ENCODE measurements at regions not wholly inside any gene's neighbourhood (a gene's known extent, or its start where the extent isn't known, plus 50 kb on each side); places are given as distances from the start of the nearest gene placed in this dataset.

DNA sequence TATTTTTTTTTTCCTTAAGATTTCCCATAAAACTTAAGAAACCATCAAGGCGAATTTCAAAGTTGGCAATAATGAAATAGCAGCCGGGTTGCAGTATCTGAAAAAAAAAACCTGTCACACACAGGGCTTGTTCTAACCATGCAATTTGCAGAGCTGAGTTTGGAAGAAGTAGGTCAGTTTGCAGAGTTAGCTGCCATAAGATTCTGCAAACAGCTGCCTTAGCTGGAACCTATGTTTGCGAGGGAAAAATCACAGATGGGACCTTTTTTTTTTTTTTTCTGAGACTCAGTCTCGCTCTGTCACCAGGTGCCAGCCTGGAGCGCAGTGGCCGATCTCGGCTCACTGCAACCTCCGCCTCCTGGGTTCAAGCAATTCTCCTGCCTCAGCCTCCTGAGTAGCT is 98.5 kb upstream of the HS3ST4 start:
- Histone ChIP-seq H3K4me3 (ENCODE audit: low read length) (no peak overlapping the region), H3K36me3 (ENCODE audit: control insufficient read depth, insufficient read depth, low read length) (no peaks in the 10 kb centered on the region), H3K9me3 (ENCODE audit: control insufficient read depth, insufficient read depth, low read length) (no peaks in the 10 kb centered on the region), H3K4me1 (ENCODE audit: control insufficient read depth, insufficient read depth, low read length) (no peaks in the 10 kb centered on the region), H3K27ac (ENCODE audit: low read length) (no peak overlapping the region), H3K27me3 (ENCODE audit: control insufficient read depth, insufficient read depth, low read length) (no peaks in the 10 kb centered on the region)
- no peaks in the 10 kb centered on the region for H3K4me1 Mint-ChIP-seq
- no peak overlapping the region for H3K4me3 Mint-ChIP-seq
- TF ChIP-seq, protein P1, sequence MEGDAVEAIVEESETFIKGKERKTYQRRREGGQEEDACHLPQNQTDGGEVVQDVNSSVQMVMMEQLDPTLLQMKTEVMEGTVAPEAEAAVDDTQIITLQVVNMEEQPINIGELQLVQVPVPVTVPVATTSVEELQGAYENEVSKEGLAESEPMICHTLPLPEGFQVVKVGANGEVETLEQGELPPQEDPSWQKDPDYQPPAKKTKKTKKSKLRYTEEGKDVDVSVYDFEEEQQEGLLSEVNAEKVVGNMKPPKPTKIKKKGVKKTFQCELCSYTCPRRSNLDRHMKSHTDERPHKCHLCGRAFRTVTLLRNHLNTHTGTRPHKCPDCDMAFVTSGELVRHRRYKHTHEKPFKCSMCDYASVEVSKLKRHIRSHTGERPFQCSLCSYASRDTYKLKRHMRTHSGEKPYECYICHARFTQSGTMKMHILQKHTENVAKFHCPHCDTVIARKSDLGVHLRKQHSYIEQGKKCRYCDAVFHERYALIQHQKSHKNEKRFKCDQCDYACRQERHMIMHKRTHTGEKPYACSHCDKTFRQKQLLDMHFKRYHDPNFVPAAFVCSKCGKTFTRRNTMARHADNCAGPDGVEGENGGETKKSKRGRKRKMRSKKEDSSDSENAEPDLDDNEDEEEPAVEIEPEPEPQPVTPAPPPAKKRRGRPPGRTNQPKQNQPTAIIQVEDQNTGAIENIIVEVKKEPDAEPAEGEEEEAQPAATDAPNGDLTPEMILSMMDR (IDR thresholded peaks at IDR 0.05) = no peak
- intact Hi-C loops (cut with micrococcal nuclease) = no loop called here
- 87% methylated on average over 8 of the region's 8 CpGs for whole genome bisulfite sequencing (ENCODE audit: insufficient coverage)
- DNase-seq (no peak), ATAC-seq (no peak)
- peaks cover 0 to 2% of the 10 kb centered on the region in 2 donors for H3K9me3 Mint-ChIP-seq
- H3K36me3 Mint-ChIP-seq = no peaks in the 10 kb centered on the region
- H3K27ac Mint-ChIP-seq = no peak overlapping the region
- peaks cover 0 to 2% of the 10 kb centered on the region in 2 donors for H3K27me3 Mint-ChIP-seq (ENCODE audit: low read depth in 2 of 2)

DNA sequence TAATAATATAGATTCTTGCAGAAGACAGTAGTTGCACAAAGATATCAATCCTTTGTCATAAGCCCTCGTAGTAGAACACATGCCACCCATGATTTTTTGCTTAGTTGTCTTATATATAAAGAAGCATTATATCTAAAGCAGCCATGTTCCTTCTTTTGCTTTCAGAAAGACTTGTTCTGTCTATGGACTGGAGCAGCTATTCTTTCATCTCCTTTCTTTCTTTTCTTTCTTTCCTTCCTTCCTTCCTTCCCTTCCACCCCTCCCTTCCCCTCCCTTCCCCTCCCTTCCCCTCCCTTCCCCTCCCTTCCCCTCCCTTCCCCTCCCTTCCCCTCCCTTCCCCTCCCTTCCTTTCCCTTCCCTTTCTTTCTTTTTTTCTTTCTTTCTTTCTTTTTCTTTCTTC is 104.0 kb upstream of the HS3ST4 start:
- H3K4me3 ChIP-seq (ENCODE audit: low read length) = no peak overlapping the region
- no peak overlapping the region for H3K4me3 Mint-ChIP-seq
- no peaks in the 10 kb centered on the region for H3K27me3 ChIP-seq (ENCODE audit: control insufficient read depth, insufficient read depth, low read length)
- ATAC-seq = no peak
- H3K36me3 Mint-ChIP-seq = no peaks in the 10 kb centered on the region
- no peaks in the 10 kb centered on the region for H3K36me3 ChIP-seq (ENCODE audit: control insufficient read depth, insufficient read depth, low read length)
- H3K4me1 Mint-ChIP-seq = no peaks in the 10 kb centered on the region
- no peaks in the 10 kb centered on the region for H3K9me3 ChIP-seq (ENCODE audit: control insufficient read depth, insufficient read depth, low read length)
- no CpG with 5 or more reads among the region's 1 CpG for WGBS (ENCODE audit: insufficient coverage)
- no peak overlapping the region for H3K27ac ChIP-seq (ENCODE audit: low read length)
- TF ChIP-seq, protein P1 (IDR thresholded peaks at IDR 0.05) = no peak
- H3K9me3 Mint-ChIP-seq = no peaks in the 10 kb centered on the region
- no peaks in the 10 kb centered on the region for H3K4me1 ChIP-seq (ENCODE audit: control insufficient read depth, insufficient read depth, low read length)
- intact Hi-C loops (cut with micrococcal nuclease) = no loop called here
- no peak overlapping the region for H3K27ac Mint-ChIP-seq
- H3K27me3 Mint-ChIP-seq (ENCODE audit: low read depth in 2 of 2) = peaks cover 0 to 2% of the 10 kb centered on the region in 2 donors
- DNase-seq = no peak

DNA sequence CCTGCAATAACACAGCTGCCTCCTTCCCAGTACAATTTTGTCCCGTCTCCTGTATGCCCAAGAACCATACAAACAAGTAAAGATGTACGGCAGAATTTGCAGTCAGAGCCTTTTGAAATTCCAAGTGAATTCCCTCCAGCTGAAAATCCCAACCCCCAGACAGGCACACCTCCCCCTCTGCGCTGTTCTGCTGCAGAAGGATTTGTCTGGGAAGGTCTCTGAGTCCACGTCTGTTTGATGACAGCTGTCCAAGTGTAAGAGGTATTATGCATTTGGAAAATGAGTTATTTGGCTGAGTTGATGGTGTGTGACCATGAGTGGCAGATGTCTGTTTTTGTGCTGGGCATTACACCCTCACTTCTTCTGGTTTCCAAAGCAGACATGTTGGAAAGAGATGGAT is 104.9 kb upstream of the HS3ST4 start:
- TF ChIP-seq, protein P1 (IDR thresholded peaks at IDR 0.05) = no peak
- Histone ChIP-seq H3K36me3 (ENCODE audit: control insufficient read depth, insufficient read depth, low read length) (no peaks in the 10 kb centered on the region), H3K27ac (ENCODE audit: low read length) (no peak overlapping the region), H3K27me3 (ENCODE audit: control insufficient read depth, insufficient read depth, low read length) (no peaks in the 10 kb centered on the region), H3K4me3 (ENCODE audit: low read length) (no peak overlapping the region), H3K9me3 (ENCODE audit: control insufficient read depth, insufficient read depth, low read length) (no peaks in the 10 kb centered on the region), H3K4me1 (ENCODE audit: control insufficient read depth, insufficient read depth, low read length) (no peaks in the 10 kb centered on the region)
- no peaks in the 10 kb centered on the region for H3K4me1 Mint-ChIP-seq
- WGBS (ENCODE audit: insufficient coverage) = 45% methylated on average over 3 of the region's 4 CpGs
- H3K4me3 Mint-ChIP-seq = no peak overlapping the region
- no peaks in the 10 kb centered on the region for H3K9me3 Mint-ChIP-seq
- no peak overlapping the region for H3K27ac Mint-ChIP-seq
- intact Hi-C loops (cut with micrococcal nuclease) = no loop called here
- ATAC-seq = no peak
- no peaks in the 10 kb centered on the region for H3K36me3 Mint-ChIP-seq
- no peak for DNase-seq
- peaks cover 0 to 2% of the 10 kb centered on the region in 2 donors for H3K27me3 Mint-ChIP-seq (ENCODE audit: low read depth in 2 of 2)

DNA sequence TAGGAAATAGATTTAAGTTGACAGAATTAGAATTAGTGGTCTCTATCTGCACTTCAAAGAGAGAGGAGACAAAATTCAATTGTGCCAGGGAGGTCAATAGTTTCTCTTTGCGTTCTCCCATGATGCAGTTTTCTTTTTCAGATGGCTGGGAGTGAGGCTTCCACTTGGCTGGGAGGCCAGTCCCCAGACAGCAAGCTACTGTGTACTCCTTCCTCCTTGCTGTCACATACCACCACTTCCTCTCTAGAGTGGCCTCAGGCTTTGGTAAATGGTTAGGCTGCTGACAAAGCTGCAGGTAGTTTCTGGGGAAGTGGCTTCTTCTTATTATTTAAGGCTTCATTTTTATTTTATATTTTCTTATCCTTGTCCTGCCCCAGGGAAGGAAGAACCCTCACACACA is 106.2 kb upstream of the HS3ST4 start:
- Mint-ChIP-seq H3K36me3 (no peaks in the 10 kb centered on the region), H3K27ac (no peak overlapping the region), H3K9me3 (no peaks in the 10 kb centered on the region), H3K27me3 (ENCODE audit: low read depth in 2 of 2) (no peaks in the 10 kb centered on the region), H3K4me1 (no peaks in the 10 kb centered on the region), H3K4me3 (no peak overlapping the region)
- ATAC-seq (no peak), DNase-seq (no peak)
- TF ChIP-seq, protein P1 (IDR thresholded peaks at IDR 0.05) = no peak
- Histone ChIP-seq H3K36me3 (ENCODE audit: control insufficient read depth, insufficient read depth, low read length) (no peaks in the 10 kb centered on the region), H3K27ac (ENCODE audit: low read length) (no peak overlapping the region), H3K9me3 (ENCODE audit: control insufficient read depth, insufficient read depth, low read length) (no peaks in the 10 kb centered on the region), H3K4me3 (ENCODE audit: low read length) (no peak overlapping the region), H3K27me3 (ENCODE audit: control insufficient read depth, insufficient read depth, low read length) (no peaks in the 10 kb centered on the region), H3K4me1 (ENCODE audit: control insufficient read depth, insufficient read depth, low read length) (no peaks in the 10 kb centered on the region)
- intact Hi-C loops (cut with micrococcal nuclease) = no loop called here
- WGBS (ENCODE audit: insufficient coverage) = 91% methylated on average over 1 of the region's 1 CpG

Data from natural killer cell (primary cell).